GM23338 (cell line): ENCODE measurements at regions not wholly inside any gene's neighbourhood (a gene's known extent, or its start where the extent isn't known, plus 50 kb on each side); places are given as distances from the start of the nearest gene placed in this dataset.

Experiments used
- ATAC-seq: fragments of 200-7000 bp; cut with Tn5 transposase; 3 replicates; pipeline ENCODE4 v1.9.1; 2020
- DNase-seq: peaks from one replicate; pipeline ENCODE4 v3.0.0-alpha.2; 2015; ENCODE audit warnings: low spot score
- H2AFZ ChIP-seq: fragments of 200-600 bp; sonication (generic); 2 replicates; pipeline ENCODE4 v1.8.0; 2016; ENCODE audit warnings: antibody characterized with exemption, mild to moderate bottlenecking, moderate library complexity
- H3F3A ChIP-seq: fragments of 200-600 bp; sonication (generic); replicated peaks from 2 replicates; pipeline ENCODE4 v1.8.0; 2017; ENCODE audit warnings: antibody characterized with exemption, mixed run types, low read depth
- H3K27ac ChIP-seq: fragments of 200-600 bp; sonication (generic); 2 replicates; pipeline ENCODE4 v1.6.1; 2016; ENCODE audit warnings: low read depth
- H3K27me3 ChIP-seq: fragments of 200-600 bp; sonication (generic); 2 replicates; pipeline ENCODE4 v1.8.0; 2016; ENCODE audit warnings: mild to moderate bottlenecking, mixed run types, moderate library complexity; ENCODE audit not compliant: insufficient read depth
- H3K36me3 ChIP-seq: fragments of 200-600 bp; sonication (generic); 2 replicates; pipeline ENCODE4 v1.8.0; 2016; ENCODE audit warnings: mild to moderate bottlenecking; ENCODE audit not compliant: insufficient read depth
- H3K4me1 ChIP-seq: fragments of 200-600 bp; sonication (generic); 2 replicates; pipeline ENCODE4 v1.8.0; 2016; ENCODE audit warnings: mild to moderate bottlenecking, moderate library complexity; ENCODE audit not compliant: insufficient read depth
- H3K4me2 ChIP-seq: fragments of 200-600 bp; sonication (generic); 2 replicates; pipeline ENCODE4 v1.7.1; 2017; ENCODE audit warnings: mixed run types
- H3K4me3 ChIP-seq: fragments of 200-600 bp; sonication (generic); 2 replicates; pipeline ENCODE4 v1.6.1; 2016; ENCODE audit warnings: mixed run types
- H3K79me2 ChIP-seq: fragments of 200-600 bp; sonication (generic); replicated peaks from 2 replicates; pipeline ENCODE4 v1.8.0; 2017; ENCODE audit warnings: mild to moderate bottlenecking; ENCODE audit not compliant: insufficient read depth
- H3K9me2 ChIP-seq: fragments of 200-600 bp; sonication (generic); 2 replicates; pipeline ENCODE4 v1.8.0; 2017; ENCODE audit not compliant: insufficient read depth
- H4K20me1 ChIP-seq: fragments of 200-600 bp; sonication (generic); replicated peaks from 2 replicates; pipeline ENCODE4 v1.8.0; 2017; ENCODE audit warnings: mild to moderate bottlenecking; ENCODE audit not compliant: insufficient read depth
- H3K27ac Mint-ChIP-seq: 2 replicates; pipeline ENCODE4 v1.8.0; 2020; ENCODE audit warnings: inconsistent platforms, mild to moderate bottlenecking, moderate library complexity, mixed read lengths
- H3K27me3 Mint-ChIP-seq: 3 replicates; pipeline ENCODE4 v1.8.0; 2022; ENCODE audit warnings: low read depth, mild to moderate bottlenecking, moderate library complexity, mixed read lengths, inconsistent platforms; ENCODE audit not compliant: insufficient read depth, poor library complexity
- H3K36me3 Mint-ChIP-seq: 3 replicates; pipeline ENCODE4 v1.8.0; 2021; ENCODE audit warnings: low read depth, mild to moderate bottlenecking, inconsistent platforms, moderate library complexity, mixed read lengths
- H3K4me1 Mint-ChIP-seq: 3 replicates; pipeline ENCODE4 v1.8.0; 2020; ENCODE audit warnings: mild to moderate bottlenecking, inconsistent platforms, mixed read lengths
- H3K4me3 Mint-ChIP-seq: 3 replicates; pipeline ENCODE4 v1.8.0; 2021; ENCODE audit warnings: moderate library complexity, mild to moderate bottlenecking, inconsistent platforms, mixed read lengths
- H3K9me3 Mint-ChIP-seq: 3 replicates; pipeline ENCODE4 v1.8.0; 2020; ENCODE audit warnings: moderate library complexity, mild to moderate bottlenecking, inconsistent platforms, mixed read lengths
- CTCF ChIP-seq, 2 experiments: fragments of 200-600 bp in 1 of 2; sonication (generic) in 1 of 2; conservative IDR thresholded peaks; 2 replicates each; pipeline versions ENCODE4 v1.5.1 to v1.6.1; 2016 to 2017; ENCODE audit warnings: antibody characterized with exemption in 2 of 2, low read depth in 2 of 2, mild to moderate bottlenecking in 2 of 2, moderate library complexity in 1 of 2
- ETS1 ChIP-seq: IDR thresholded peaks from 2 replicates; pipeline ENCODE4 v1.6.1; 2016; ENCODE audit warnings: antibody characterized with exemption
- EZH2 ChIP-seq: fragments of 200-600 bp; sonication (generic); IDR thresholded peaks from one replicate; pipeline ENCODE4 v1.8.0; 2017; ENCODE audit warnings: antibody characterized with exemption, mild to moderate bottlenecking, low read depth; ENCODE audit not compliant: unreplicated experiment
- EZH2phosphoT487 ChIP-seq: fragments of 200-600 bp; sonication (generic); IDR thresholded peaks from one replicate; pipeline ENCODE4 v1.8.1; 2018; ENCODE audit warnings: antibody characterized with exemption; ENCODE audit not compliant: unreplicated experiment
- NANOG ChIP-seq: IDR thresholded peaks from 2 replicates; pipeline ENCODE4 v1.6.1; 2016; ENCODE audit warnings: antibody characterized with exemption, borderline replicate concordance
- STAT1 ChIP-seq: IDR thresholded peaks from one replicate; pipeline ENCODE4 v1.6.1; 2016; ENCODE audit warnings: antibody characterized with exemption; ENCODE audit not compliant: unreplicated experiment
- ZNF331 ChIP-seq: fragments of 250-450 bp; sonication (Bioruptor Pico); IDR thresholded peaks from 2 replicates; pipeline ENCODE4 v1.5.0; 2020; ENCODE audit warnings: low read depth, mild to moderate bottlenecking, moderate library complexity
- TF ChIP-seq, protein P1 (sequence below): fragments of 250-450 bp; sonication (Bioruptor Pico); IDR thresholded peaks from 2 replicates; pipeline ENCODE4 v1.5.0; 2020; ENCODE audit warnings: mild to moderate bottlenecking, moderate library complexity

- Histone ChIP-seq H3K9me2 (no peaks in the 10 kb centered on the region), H3K27ac (no peak overlapping the region), H3K36me3 (no peaks in the 10 kb centered on the region), H3K4me1 (no peaks in the 10 kb centered on the region), H3K27me3 (no peaks in the 10 kb centered on the region), H3F3A (no peaks in the 10 kb centered on the region), H4K20me1 (no peaks in the 10 kb centered on the region), H3K4me3 (no peak overlapping the region), H2AFZ (no peak overlapping the region), H3K79me2 (no peaks in the 10 kb centered on the region), H3K4me2 (no peak overlapping the region)
- Mint-ChIP-seq H3K36me3 (no peaks in the 10 kb centered on the region), H3K4me1 (no peaks in the 10 kb centered on the region), H3K4me3 (no peak overlapping the region), H3K27me3 (peaks cover 5% of the 10 kb centered on the region), H3K9me3 (no peaks in the 10 kb centered on the region), H3K27ac (no peak overlapping the region)
- no peak for TF ChIP-seq STAT1
- TF ChIP-seq EZH2phosphoT487 = no peak
- TF ChIP-seq CTCF (conservative IDR thresholded peaks at IDR 0.05; ENCODE audit: low read depth in 2 of 2) = no peak
- TF ChIP-seq, protein P1, sequence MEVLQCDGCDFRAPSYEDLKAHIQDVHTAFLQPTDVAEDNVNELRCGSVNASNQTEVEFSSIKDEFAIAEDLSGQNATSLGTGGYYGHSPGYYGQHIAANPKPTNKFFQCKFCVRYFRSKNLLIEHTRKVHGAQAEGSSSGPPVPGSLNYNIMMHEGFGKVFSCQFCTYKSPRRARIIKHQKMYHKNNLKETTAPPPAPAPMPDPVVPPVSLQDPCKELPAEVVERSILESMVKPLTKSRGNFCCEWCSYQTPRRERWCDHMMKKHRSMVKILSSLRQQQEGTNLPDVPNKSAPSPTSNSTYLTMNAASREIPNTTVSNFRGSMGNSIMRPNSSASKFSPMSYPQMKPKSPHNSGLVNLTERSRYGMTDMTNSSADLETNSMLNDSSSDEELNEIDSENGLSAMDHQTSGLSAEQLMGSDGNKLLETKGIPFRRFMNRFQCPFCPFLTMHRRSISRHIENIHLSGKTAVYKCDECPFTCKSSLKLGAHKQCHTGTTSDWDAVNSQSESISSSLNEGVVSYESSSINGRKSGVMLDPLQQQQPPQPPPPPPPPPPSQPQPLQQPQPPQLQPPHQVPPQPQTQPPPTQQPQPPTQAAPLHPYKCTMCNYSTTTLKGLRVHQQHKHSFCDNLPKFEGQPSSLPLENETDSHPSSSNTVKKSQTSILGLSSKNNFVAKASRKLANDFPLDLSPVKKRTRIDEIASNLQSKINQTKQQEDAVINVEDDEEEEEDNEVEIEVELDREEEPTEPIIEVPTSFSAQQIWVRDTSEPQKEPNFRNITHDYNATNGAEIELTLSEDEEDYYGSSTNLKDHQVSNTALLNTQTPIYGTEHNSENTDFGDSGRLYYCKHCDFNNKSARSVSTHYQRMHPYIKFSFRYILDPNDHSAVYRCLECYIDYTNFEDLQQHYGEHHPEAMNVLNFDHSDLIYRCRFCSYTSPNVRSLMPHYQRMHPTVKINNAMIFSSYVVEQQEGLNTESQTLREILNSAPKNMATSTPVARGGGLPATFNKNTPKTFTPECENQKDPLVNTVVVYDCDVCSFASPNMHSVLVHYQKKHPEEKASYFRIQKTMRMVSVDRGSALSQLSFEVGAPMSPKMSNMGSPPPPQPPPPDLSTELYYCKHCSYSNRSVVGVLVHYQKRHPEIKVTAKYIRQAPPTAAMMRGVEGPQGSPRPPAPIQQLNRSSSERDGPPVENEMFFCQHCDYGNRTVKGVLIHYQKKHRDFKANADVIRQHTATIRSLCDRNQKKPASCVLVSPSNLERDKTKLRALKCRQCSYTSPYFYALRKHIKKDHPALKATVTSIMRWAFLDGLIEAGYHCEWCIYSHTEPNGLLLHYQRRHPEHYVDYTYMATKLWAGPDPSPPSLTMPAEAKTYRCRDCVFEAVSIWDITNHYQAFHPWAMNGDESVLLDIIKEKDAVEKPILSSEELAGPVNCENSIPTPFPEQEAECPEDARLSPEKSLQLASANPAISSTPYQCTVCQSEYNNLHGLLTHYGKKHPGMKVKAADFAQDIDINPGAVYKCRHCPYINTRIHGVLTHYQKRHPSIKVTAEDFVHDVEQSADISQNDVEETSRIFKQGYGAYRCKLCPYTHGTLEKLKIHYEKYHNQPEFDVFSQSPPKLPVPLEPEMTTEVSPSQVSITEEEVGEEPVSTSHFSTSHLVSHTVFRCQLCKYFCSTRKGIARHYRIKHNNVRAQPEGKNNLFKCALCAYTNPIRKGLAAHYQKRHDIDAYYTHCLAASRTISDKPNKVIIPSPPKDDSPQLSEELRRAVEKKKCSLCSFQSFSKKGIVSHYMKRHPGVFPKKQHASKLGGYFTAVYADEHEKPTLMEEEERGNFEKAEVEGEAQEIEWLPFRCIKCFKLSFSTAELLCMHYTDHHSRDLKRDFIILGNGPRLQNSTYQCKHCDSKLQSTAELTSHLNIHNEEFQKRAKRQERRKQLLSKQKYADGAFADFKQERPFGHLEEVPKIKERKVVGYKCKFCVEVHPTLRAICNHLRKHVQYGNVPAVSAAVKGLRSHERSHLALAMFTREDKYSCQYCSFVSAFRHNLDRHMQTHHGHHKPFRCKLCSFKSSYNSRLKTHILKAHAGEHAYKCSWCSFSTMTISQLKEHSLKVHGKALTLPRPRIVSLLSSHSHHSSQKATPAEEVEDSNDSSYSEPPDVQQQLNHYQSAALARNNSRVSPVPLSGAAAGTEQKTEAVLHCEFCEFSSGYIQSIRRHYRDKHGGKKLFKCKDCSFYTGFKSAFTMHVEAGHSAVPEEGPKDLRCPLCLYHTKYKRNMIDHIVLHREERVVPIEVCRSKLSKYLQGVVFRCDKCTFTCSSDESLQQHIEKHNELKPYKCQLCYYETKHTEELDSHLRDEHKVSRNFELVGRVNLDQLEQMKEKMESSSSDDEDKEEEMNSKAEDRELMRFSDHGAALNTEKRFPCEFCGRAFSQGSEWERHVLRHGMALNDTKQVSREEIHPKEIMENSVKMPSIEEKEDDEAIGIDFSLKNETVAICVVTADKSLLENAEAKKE (CRISPR knock-in tag) = no peak
- no peak for TF ChIP-seq ETS1
- TF ChIP-seq ZNF331 = no peak
- no peak for TF ChIP-seq EZH2
- TF ChIP-seq NANOG = no peak
- no peak for ATAC-seq
- no peak for DNase-seq
These were observed 168.6 kb downstream of the RNF144B start for GRCh38 chr6:18555750-18556149.
